BJ (cell line): ENCODE measurements at regions not wholly inside any gene's neighbourhood (a gene's known extent, or its start where the extent isn't known, plus 50 kb on each side); places are given as distances from the start of the nearest gene placed in this dataset.

Source experiments
- CTCF ChIA-PET: fragments of 350-600 bp; formaldehyde crosslinking; extraction: SDS; loops from one replicate; lab custom pipeline; 2021; ENCODE audit warnings: antibody characterized with exemption, inconsistent platforms; lab: Yijun Ruan, JAX
- POLR2A ChIA-PET: fragments of 300-600 bp; sonication (Branson Sonifier 250); formaldehyde crosslinking; extraction: SDS; loops from one replicate; lab custom pipeline; 2021; ENCODE audit warnings: antibody characterized with exemption; lab: Charles Lee
- DNase-seq: peaks from one replicate; pipeline ENCODE4 v3.0.0-alpha.2; 2011; ENCODE audit warnings: low read depth
- H3K27me3 ChIP-seq: 2 replicates; pipeline ENCODE4 v1.6.0; 2011; ENCODE audit warnings: low read length; ENCODE audit not compliant: control insufficient read depth, insufficient read depth
- H3K36me3 ChIP-seq: 2 replicates; pipeline ENCODE4 v1.5.1; 2011; ENCODE audit warnings: low read length; ENCODE audit not compliant: control insufficient read depth, insufficient read depth
- H3K4me3 ChIP-seq: 2 replicates; pipeline ENCODE4 v1.5.1; 2011; ENCODE audit warnings: low read depth, mild to moderate bottlenecking, control low read depth, low read length
- CTCF ChIP-seq: IDR thresholded peaks from 2 replicates; pipeline ENCODE4 v1.5.1; 2011; ENCODE audit warnings: low read depth, mild to moderate bottlenecking, control low read depth, inconsistent platforms, low read length, moderate library complexity; ENCODE audit not compliant: insufficient read depth

DNA sequence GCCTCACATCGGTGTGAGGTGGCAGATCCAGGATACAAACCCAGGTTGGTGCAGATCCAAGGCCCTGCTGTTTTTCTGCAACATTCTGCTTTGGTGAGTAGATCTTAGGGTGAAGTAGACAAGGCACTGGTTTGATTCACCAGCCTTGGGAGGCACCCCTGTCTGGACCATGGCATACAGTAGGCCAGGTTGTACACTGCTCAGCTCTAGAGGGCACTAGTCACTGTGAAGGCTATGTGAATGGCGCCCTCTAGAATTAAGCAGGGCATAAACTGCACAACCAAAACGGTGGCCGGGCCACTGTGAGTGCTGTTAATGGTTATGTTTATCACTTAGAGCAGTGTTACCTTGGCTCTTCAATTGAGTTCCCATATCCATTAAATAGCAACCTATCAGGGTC, 280.6 kb upstream of the PWP1 start:
- ChIA-PET CTCF (interaction anchor here (1.2 to 7.6 kb wide), 4 partner anchors 11 to 273 kb away, joined by 3 to 65 read pairs (median 10); no protein-coding TSS in a partner anchor), POLR2A (no interaction called here)
- Histone ChIP-seq H3K27me3 (no peaks in the 10 kb centered on the region), H3K36me3 (no peaks in the 10 kb centered on the region), H3K4me3 (no peak overlapping the region)
- peak; percentile 39 for TF ChIP-seq CTCF
- no peak for DNase-seq

DNA sequence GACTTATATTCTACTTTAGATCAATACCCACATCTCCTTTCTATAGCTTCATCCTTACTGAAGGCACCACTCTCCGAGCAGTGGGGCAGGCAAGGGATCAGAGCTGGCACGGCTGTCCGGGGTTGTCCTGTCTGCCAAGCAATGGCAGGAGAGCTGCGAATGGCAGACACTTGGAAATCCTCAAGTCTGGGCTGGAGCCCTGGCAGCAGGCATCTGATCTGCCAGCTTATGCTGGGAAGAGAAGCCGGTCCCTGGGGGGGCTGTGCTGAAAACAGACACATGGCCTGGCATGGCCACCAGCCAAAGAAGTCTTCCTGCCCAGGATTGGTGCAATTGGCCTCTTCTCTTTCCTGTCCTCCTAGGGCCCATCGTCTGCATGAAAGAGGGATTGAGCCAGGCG, 280.2 kb upstream of the PWP1 start:
- no peak for DNase-seq
- Histone ChIP-seq H3K4me3 (no peak overlapping the region), H3K27me3 (no peaks in the 10 kb centered on the region), H3K36me3 (no peaks in the 10 kb centered on the region)
- CTCF ChIA-PET = interaction anchor here (1.2 to 7.6 kb wide), 4 partner anchors 10 to 274 kb away, joined by 3 to 65 read pairs (median 10); no protein-coding TSS in a partner anchor
- POLR2A ChIA-PET = no interaction called here
- TF ChIP-seq CTCF = no peak

- no peak for TF ChIP-seq CTCF
- Histone ChIP-seq H3K27me3 (no peaks in the 10 kb centered on the region), H3K36me3 (no peaks in the 10 kb centered on the region), H3K4me3 (no peak overlapping the region)
- no peak for DNase-seq
- CTCF ChIA-PET = interaction anchor here (0.8 to 7.6 kb wide), 4 partner anchors 9 to 275 kb away, joined by 3 to 65 read pairs (median 10); no protein-coding TSS in a partner anchor
- POLR2A ChIA-PET = no interaction called here
Observed at GRCh38 chr12:107406932-107407331, 278.7 kb upstream of the PWP1 start.

- TF ChIP-seq CTCF = no peak
- ChIA-PET POLR2A (interaction anchor here (0.5 kb wide), 2 partner anchors 517 to 1120 kb away, joined by 6 to 7 read pairs; no protein-coding TSS in a partner anchor), CTCF (interaction anchor here (0.7 to 2.2 kb wide), 4 partner anchors 9 to 280 kb away, joined by 3 to 7 read pairs (median 4); no protein-coding TSS in a partner anchor)
- Histone ChIP-seq H3K36me3 (no peaks in the 10 kb centered on the region), H3K4me3 (no peak overlapping the region), H3K27me3 (no peaks in the 10 kb centered on the region)
- peak; percentile 29 for DNase-seq
Observed at GRCh38 chr12:107411792-107412535, 273.6 kb upstream of the PWP1 start.

DNA sequence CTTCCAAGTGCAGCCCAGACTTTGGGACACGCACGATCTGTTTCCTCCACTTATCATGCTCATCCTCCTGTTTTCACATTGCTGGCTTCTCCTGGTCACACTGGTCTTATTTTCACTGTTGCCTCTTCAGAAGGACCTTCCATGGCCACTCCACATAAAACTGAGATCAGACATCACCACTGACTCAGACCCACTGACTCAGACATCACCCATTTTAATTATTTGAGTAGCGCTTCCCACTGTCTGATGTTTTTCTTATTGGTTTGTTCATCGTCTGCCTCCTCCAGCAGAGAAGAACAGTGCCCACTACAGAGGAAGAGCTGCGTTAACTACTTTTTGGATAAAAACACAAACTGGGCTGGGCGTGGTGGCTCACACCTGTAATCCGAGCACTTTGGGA, 270.5 kb upstream of the PWP1 start:
- no peak overlapping the region for H3K4me3 ChIP-seq
- ChIA-PET POLR2A (no interaction called here), CTCF (interaction anchor here (0.7 to 1.3 kb wide), 3 partner anchors 10 to 287 kb away, joined by 3 to 4 read pairs (median 3); no protein-coding TSS in a partner anchor)
- no peaks in the 10 kb centered on the region for H3K27me3 ChIP-seq
- H3K36me3 ChIP-seq = no peaks in the 10 kb centered on the region
- DNase-seq = peak; percentile 26
- TF ChIP-seq CTCF = no peak
